Retinal pigment epithelial cell (primary cell): ENCODE measurements at regions not wholly inside any gene's neighbourhood (a gene's known extent, or its start where the extent isn't known, plus 50 kb on each side); places are given as distances from the start of the nearest gene placed in this dataset.

Experiments used
- DNase-seq: peaks from one replicate; pipeline ENCODE4 v3.0.0-alpha.2; 2010; ENCODE audit warnings: low read depth
- H3K4me3 ChIP-seq: 2 replicates; pipeline ENCODE4 v1.5.1; 2011; ENCODE audit warnings: mild to moderate bottlenecking, low read length, control low read depth, moderate library complexity
- CTCF ChIP-seq: conservative IDR thresholded peaks from 2 replicates; pipeline ENCODE4 v1.5.1; 2011; ENCODE audit warnings: low read depth, low read length, control low read depth, inconsistent platforms

- no peak for DNase-seq
- no peak for TF ChIP-seq CTCF
- H3K4me3 ChIP-seq, result no peak overlapping the region
Observed at GRCh38 chr4:111775556-111776297, 369.5 kb upstream of the FAM241A start.

GRCh38 chr4:111776561-111776960 is 368.7 kb upstream of the FAM241A start:
- H3K4me3 ChIP-seq, result no peak overlapping the region
- no peak for TF ChIP-seq CTCF
- DNase-seq, result no peak

- DNase-seq, result no peak
Observed at GRCh38 chr4:111778543-111778942, 366.7 kb upstream of the FAM241A start.

GRCh38 chr4:111780965-111781364 is 364.3 kb upstream of the FAM241A start:
- no peak overlapping the region for H3K4me3 ChIP-seq
- no peak for TF ChIP-seq CTCF

More at GRCh38 chr4:111778543-111778942, 366.7 kb upstream of the FAM241A start:
- TF ChIP-seq CTCF, result peak; percentile 56
- H3K4me3 ChIP-seq, result no peak overlapping the region

GRCh38 chr4:111781611-111782010 is 363.6 kb upstream of the FAM241A start:
- H3K4me3 ChIP-seq, result no peak overlapping the region
- DNase-seq, result no peak
- TF ChIP-seq CTCF, result no peak

More at GRCh38 chr4:111780965-111781364, 364.3 kb upstream of the FAM241A start:
- DNase-seq, result no peak

- H3K4me3 ChIP-seq, result peak overlapping the region; percentile 43
- DNase-seq, result no peak
- no peak for TF ChIP-seq CTCF
Observed at GRCh38 chr4:111788099-111788498, 357.2 kb upstream of the FAM241A start.
